ENCODE measurements at regions not wholly inside any gene's neighbourhood (a gene's known extent, or its start where the extent isn't known, plus 50 kb on each side); places are given as distances from the start of the nearest gene placed in this dataset.

- no peak for TF ChIP-seq TCF12 (IDR thresholded peaks at IDR 0.05; ENCODE audit: low read depth, low read length)
- TF ChIP-seq BACH1 (IDR thresholded peaks at IDR 0.05; ENCODE audit: low read length), result no peak
Measured at GRCh38 chr1:117295001-117295400, 72.2 kb upstream of the MAN1A2 start (continued).

- Histone ChIP-seq H2BK12ac (ENCODE audit: low read depth, low read length) (no peak overlapping the region), H2AFZ (ENCODE audit: low read length) (no peak overlapping the region), H3K4me3 (ENCODE audit: extremely low read depth in 1 of 4, insufficient read depth in 2 of 4, low read depth in 3 of 4, low read length in 4 of 4) (no peak overlapping the region), H4K20me1 (replicated peaks in 1 of 2; ENCODE audit: control insufficient read depth in 1 of 2, insufficient read depth in 2 of 2, low read length in 2 of 2) (no peaks in the 10 kb centered on the region), H3K56ac (replicated peaks; ENCODE audit: insufficient read length, low read depth, low read length) (no peak overlapping the region), H3K79me2 (ENCODE audit: control insufficient read depth in 1 of 2, insufficient read depth in 2 of 2, low read length in 2 of 2) (no peaks in the 10 kb centered on the region), H3K14ac (ENCODE audit: insufficient read length) (no peak overlapping the region), H3K9ac (replicated peaks in 1 of 4; ENCODE audit: extremely low read depth in 1 of 4, low read depth in 3 of 4, low read length in 3 of 4) (no peak overlapping the region), H2BK5ac (ENCODE audit: low read depth, low read length) (no peak overlapping the region), H4K5ac (ENCODE audit: insufficient read length, low read depth, low read length) (no peak overlapping the region), H3K18ac (ENCODE audit: extremely low read depth, low read length) (no peak overlapping the region), H2BK120ac (replicated peaks; ENCODE audit: low read depth, low read length) (no peak overlapping the region), H3K27ac (ENCODE audit: low read depth, low read length) (no peak overlapping the region), H3K23ac (ENCODE audit: insufficient read length) (no peak overlapping the region), H3K4ac (replicated peaks; ENCODE audit: insufficient read length, low read depth, low read length) (no peak overlapping the region), H2BK20ac (ENCODE audit: low read length) (no peak overlapping the region), H3K9me3 (ENCODE audit: insufficient read depth in 2 of 2, low read depth in 1 of 2, low read length in 1 of 2) (no peaks in the 10 kb centered on the region), H2AK5ac (ENCODE audit: low read depth, low read length) (no peak overlapping the region), H3K4me2 (ENCODE audit: insufficient read depth in 1 of 2, low read depth in 2 of 2, low read length in 2 of 2) (no peak overlapping the region), H3K27me3 (replicated peaks in 1 of 4; ENCODE audit: control insufficient read depth in 3 of 4, extremely low read depth in 1 of 4, insufficient read depth in 3 of 4, low read length in 3 of 4) (no peaks in the 10 kb centered on the region), H3K79me1 (ENCODE audit: low read depth, low read length) (no peaks in the 10 kb centered on the region), H3K23me2 (ENCODE audit: low read depth, low read length) (no peaks in the 10 kb centered on the region), H3K36me3 (ENCODE audit: control insufficient read depth in 2 of 4, insufficient read depth in 4 of 4, low read length in 3 of 4) (no peaks in the 10 kb centered on the region), H4K8ac (ENCODE audit: extremely low read depth, insufficient read depth, low read length) (no peak overlapping the region), H3K4me1 (replicated peaks in 1 of 4; ENCODE audit: control insufficient read depth in 3 of 4, insufficient read depth in 4 of 4, low read length in 3 of 4) (no peaks in the 10 kb centered on the region), H2BK15ac (ENCODE audit: low read length) (no peak overlapping the region), H4K91ac (replicated peaks; ENCODE audit: insufficient read length, low read length) (no peak overlapping the region)
- DNase-seq (ENCODE audit: low read depth in 1 of 2, low spot score in 2 of 2), result no peak
- ChIA-PET POLR2A (ENCODE audit: partially characterized antibody) (interaction anchor here (0.6 to 1.4 kb wide), 2 partner anchors 175 to 178 kb away, joined by 3 to 4 read pairs; no protein-coding TSS in a partner anchor), CTCF (ENCODE audit: partially characterized antibody) (interaction anchor here (1.1 to 1.3 kb wide), 2 partner anchors 16 to 162 kb away, joined by 3 read pairs; no protein-coding TSS in a partner anchor)
- no peak for FAIRE-seq
- TF ChIP-seq GABPA (IDR thresholded peaks at IDR 0.05; ENCODE audit: borderline replicate concordance, insufficient read depth, low read length) (no peak), SAP30 (IDR thresholded peaks at IDR 0.05; ENCODE audit: insufficient read depth, insufficient replicate concordance, low read length) (no peak), ASH2L (IDR thresholded peaks at IDR 0.05; ENCODE audit: low read length) (no peak), RAD21 (IDR thresholded peaks at IDR 0.05 in 1 of 2, conservative IDR thresholded peaks at IDR 0.05 in 1 of 2; ENCODE audit: low read depth in 2 of 2, low read length in 2 of 2) (no peak), CTBP2 (IDR thresholded peaks at IDR 0.05; ENCODE audit: borderline replicate concordance, insufficient read depth, insufficient read length, low read length) (no peak), SIRT6 (IDR thresholded peaks at IDR 0.05; ENCODE audit: low read length) (no peak), KDM1A (IDR thresholded peaks at IDR 0.05; ENCODE audit: borderline replicate concordance, low read length) (no peak), SUZ12 (IDR thresholded peaks at IDR 0.05; ENCODE audit: low read length) (no peak), ZNF274 (IDR thresholded peaks at IDR 0.05; ENCODE audit: borderline replicate concordance, extremely low read depth, low read length) (no peak), MAX (IDR thresholded peaks at IDR 0.05) (no peak), CEBPB (IDR thresholded peaks at IDR 0.05; ENCODE audit: low read depth, low read length) (no peak), SP1 (IDR thresholded peaks at IDR 0.05; ENCODE audit: low read depth, low read length) (no peak)
Measured at GRCh38 chr1:117290890-117291289, 76.4 kb upstream of the MAN1A2 start.
